ENCODE measurements at regions not wholly inside any gene's neighbourhood (a gene's known extent, or its start where the extent isn't known, plus 50 kb on each side); places are given as distances from the start of the nearest gene placed in this dataset.

- no peak overlapping the region for H3K4me3 ChIP-seq
- H3K27ac ChIP-seq = no peak overlapping the region
Observed at GRCh38 chr13:99829593-99830239, 141.9 kb downstream of the ZIC5 start.

DNA sequence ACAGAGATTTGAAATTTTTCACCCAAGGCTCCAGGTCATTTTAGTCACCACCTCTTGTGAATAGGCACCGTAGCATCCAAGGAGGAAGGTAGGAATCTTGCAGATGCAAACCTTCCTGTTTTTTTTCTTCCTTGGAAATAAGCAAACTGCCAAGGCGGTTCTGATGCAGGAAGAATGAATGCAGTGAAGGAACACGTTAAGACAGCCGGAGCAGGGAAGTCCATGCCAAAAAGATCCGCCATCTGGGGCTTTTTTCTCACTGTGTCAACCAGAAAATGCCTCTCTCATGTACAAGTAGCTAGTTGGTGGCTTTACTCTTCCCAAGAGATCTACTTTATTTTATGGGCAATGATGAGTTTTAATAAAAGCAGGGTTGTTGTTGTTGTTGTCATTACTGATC is 142.4 kb downstream of the ZIC5 start:
- Histone ChIP-seq H3K4me3 (no peak overlapping the region), H3K27ac (no peak overlapping the region)

- H3K4me3 ChIP-seq = no peak overlapping the region
- H3K27ac ChIP-seq = no peak overlapping the region
Observed at GRCh38 chr13:99828735-99829134, 142.8 kb downstream of the ZIC5 start.

- no peak overlapping the region for H3K27ac ChIP-seq
Observed at GRCh38 chr13:99828123-99828522, 143.4 kb downstream of the ZIC5 start.

DNA sequence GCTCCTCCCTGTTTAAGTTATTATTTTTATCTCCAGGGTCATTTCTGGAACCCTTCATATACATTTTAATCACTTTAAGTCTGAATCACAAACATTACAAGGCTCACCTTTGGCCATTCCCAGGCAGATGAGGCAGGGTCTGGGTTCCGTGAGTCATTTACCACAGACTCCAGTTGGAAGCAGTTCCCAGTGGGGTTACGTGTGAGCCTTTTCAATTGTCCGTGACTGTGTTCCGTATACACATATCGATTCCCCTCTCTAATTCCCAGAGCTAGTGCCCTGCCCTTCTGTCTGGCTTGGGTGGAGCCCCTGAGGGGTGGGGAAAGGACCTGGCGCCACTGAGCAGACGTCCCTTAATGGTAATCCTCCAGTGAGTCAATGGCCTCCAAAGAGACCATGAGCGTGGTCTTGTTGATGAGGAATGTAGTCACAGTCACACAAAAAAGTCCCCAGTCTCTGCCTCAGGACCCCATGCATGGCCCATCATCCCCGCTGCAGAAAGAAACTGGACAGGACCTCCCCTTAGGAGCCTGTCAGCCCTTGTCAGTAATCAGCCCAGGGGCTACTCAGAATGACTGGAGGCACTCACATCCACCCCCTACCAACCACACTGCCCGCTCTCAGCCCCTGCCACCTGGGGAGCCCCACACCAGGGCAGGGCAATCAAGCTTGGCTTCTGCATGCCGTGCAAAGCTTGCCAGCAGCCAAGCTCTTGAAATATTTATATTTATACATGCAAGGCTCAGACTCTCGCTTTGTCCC is 144.4 kb downstream of the ZIC5 start:
- H3K4me3 ChIP-seq = no peak overlapping the region
- no peak overlapping the region for H3K27ac ChIP-seq

More at GRCh38 chr13:99828123-99828522, 143.4 kb downstream of the ZIC5 start:
- no peak overlapping the region for H3K4me3 ChIP-seq

GRCh38 chr13:99823961-99824360 is 147.6 kb downstream of the ZIC5 start:
- Histone ChIP-seq H3K4me3 (no peak overlapping the region), H3K27ac (no peak overlapping the region)

DNA sequence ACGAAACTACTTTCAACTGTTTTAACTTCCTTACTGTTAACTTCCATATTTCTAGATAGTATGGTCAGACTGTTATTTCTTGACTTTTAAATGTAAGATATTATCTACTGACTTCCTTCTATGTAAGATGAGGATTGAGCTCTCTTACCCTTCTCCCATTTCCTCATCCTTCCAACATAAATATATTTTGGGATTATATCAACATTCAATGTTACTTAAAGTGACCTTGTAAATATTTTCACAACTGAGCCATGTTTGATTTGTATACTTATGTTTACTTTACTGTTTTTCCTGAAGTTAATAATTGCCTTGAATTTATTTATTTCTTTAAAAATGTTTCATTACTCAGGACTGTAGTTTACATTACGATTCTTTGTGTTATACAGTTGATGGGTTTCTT is 148.7 kb downstream of the ZIC5 start:
- no peak overlapping the region for H3K27ac ChIP-seq
- H3K4me3 ChIP-seq = no peak overlapping the region

GRCh38 chr13:99821741-99822140 is 149.8 kb downstream of the ZIC5 start:
- H3K4me3 ChIP-seq = no peak overlapping the region

DNA sequence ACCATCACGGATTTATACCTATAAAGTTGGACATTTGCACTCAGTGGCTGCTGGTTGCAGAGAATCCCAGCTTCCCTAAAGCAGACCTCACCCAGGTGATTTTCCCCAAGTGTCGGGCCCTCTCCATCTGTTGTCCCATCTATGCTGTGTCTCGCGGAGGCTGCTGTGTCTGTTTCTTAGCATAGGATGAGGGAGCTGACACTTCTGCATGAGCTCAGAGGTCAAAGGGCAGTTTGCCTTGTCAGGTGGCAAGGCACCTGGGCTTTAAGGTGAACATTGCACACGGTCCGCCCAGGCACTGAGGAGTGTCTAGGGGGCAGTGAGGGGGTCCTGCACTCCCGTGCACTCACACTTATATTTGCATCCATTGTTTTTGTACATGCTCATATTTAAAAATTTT is 151.6 kb downstream of the ZIC5 start:
- no peak overlapping the region for H3K4me3 ChIP-seq
- H3K27ac ChIP-seq = no peak overlapping the region

More at GRCh38 chr13:99821741-99822140, 149.8 kb downstream of the ZIC5 start:
- no peak overlapping the region for H3K27ac ChIP-seq

DNA sequence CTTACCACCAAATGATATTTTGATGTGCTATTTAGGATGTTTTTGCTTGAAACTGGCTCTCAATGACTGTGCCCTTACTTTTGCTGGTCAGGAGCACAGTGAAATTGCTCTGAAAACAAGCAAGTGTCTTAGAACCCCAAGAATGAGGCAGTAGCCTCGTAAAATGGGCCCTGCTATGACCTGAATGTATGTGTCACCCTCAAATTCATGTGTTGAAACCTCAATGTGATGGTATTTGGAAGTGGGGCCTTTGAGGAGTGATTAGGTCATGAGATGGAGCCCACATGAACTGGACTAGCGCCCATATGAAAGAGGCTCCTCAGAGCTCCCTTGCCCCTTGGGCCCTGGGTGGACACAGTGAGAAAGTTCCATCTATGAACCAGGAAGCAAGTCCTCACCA is 155.2 kb downstream of the ZIC5 start:
- Histone ChIP-seq H3K27ac (no peak overlapping the region), H3K4me3 (no peak overlapping the region)

GRCh38 chr13:99813336-99814095 is 158.1 kb downstream of the ZIC5 start:
- Histone ChIP-seq H3K27ac (no peak overlapping the region), H3K4me3 (no peak overlapping the region)

DNA sequence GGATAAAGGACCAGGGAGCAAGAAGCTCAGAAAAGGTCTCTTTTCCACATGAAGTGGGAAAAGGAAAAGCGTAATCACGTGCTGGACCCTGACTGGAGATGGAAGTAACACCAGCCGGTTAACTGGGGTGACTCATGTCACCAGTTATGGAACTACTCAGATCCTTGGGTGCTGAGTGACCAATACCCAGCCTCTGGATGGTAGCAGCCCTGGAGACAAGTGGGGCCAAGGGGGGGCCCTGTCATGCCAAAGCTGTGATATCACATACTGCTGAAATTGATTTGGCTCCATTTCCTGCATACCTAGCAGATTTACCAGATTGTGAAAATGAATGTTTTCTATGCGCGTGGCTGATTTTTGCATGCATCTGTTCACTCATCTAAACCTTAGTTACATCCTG is 158.9 kb downstream of the ZIC5 start:
- no peak overlapping the region for H3K27ac ChIP-seq
- H3K4me3 ChIP-seq = no peak overlapping the region

DNA sequence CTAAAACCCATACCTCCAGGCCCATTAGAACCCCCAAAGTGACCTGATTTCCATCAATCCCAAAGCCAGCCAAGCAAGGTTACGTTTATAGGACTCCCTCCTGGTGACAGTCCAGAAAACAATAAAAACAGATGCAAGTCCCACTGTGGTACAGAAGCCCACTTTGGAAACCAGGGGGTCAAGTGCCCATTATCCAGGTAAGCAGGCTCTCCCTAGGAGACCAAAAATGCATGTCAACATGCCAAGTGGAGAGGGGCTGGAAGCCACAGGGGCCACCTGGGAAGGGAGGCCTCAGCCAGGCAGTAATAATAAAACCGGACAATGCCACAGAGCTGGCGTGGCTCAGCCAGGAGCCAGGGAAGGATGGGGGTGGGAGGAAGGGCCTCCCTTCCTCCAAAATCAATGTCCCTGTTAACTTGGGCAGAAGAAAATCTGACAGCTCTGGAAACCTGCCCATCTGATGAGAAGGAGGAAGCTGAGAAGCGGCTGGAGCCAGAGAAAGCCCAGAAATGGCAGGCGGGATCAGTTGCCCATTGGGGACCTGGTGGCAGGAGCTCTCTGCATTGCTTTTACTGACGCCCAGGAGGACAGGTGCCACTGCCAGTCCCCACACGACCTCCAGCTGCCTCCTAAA is 160.4 kb downstream of the ZIC5 start:
- Histone ChIP-seq H3K27ac (no peak overlapping the region), H3K4me3 (no peak overlapping the region)

GRCh38 chr13:99809926-99810325 is 161.6 kb downstream of the ZIC5 start:
- no peak overlapping the region for H3K4me3 ChIP-seq
- no peak overlapping the region for H3K27ac ChIP-seq

DNA sequence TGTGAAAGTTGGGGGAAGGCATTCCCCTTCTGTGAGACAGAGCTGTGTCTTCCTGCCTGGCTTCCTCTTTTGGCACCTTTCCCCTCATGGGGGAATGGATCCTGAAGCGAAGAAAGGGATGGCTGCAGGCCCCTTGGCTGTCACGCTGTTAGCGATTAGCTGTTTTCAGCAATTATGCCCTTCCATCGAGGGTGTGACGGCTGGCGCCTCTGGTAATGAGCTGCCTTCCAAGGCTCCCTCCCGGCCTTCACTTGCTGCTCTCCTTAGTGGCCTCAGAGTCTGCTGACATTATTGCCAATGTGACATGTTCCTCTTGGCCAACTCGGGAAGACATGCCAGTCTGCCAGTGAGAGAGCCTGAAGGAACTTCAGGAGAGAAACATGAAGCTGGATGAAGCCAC is 162.1 kb downstream of the ZIC5 start:
- H3K4me3 ChIP-seq = no peak overlapping the region
- H3K27ac ChIP-seq = no peak overlapping the region

DNA sequence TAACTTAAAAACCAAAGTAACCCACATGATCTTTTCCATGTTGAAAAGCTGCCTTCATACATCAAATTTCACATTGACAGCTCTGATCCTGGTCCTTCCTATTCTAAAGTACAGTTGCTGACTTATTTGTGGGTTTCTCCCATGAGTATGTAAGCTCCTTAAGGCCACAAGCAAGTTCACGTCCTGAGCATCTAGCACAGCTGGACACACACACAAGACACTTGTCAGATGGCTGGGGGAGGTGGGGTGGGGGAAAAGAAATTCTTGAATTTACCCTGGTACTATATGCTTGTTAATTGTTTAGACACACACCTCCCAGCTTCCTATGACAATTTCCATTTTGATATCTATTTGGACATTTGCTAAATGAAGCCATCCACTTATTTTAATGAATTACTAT is 162.8 kb downstream of the ZIC5 start:
- H3K27ac ChIP-seq = no peak overlapping the region
- H3K4me3 ChIP-seq = no peak overlapping the region

GRCh38 chr13:99806671-99807070 is 164.9 kb downstream of the ZIC5 start:
- H3K4me3 ChIP-seq = no peak overlapping the region
- no peak overlapping the region for H3K27ac ChIP-seq

DNA sequence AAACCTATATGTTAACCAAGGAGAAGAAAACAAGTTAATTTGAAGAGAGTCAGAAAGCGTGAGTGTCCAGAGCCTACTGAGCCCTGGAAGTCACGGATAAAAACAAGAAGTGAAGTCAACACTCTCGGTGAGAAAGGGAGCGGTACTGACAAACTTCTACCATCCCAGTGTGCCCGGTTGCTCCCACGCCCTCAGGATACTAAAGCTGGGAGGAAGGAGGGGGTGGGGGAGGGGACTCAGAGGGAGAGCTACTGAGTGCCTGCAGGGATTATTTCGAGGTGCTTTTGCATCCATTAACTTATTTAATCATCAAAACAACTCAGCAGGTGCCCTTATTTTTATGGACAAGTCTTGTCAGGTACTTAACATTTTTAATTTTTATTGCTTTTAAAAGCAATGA is 166.2 kb downstream of the ZIC5 start:
- no peak overlapping the region for H3K27ac ChIP-seq
- H3K4me3 ChIP-seq = no peak overlapping the region

DNA sequence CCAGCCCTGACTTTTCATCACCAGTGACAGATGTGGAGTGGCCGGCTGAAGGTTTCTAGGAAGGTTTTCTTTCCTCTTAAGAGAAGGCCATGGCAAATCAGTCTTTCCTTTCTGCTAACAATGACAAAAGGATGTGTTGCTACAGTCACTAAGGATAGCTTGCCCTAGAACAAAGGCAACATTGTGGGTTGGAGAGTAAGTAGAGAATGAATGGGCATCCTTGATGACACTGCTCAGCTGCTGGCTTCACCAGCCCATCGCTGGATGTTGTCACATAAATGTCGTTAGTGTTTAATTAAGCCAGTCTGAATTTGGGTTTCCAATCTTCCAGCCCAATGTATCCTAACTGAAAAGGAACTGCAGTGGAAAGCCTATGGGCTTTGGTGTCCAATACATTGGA is 168.4 kb downstream of the ZIC5 start:
- no peak overlapping the region for H3K4me3 ChIP-seq
- H3K27ac ChIP-seq = no peak overlapping the region

DNA sequence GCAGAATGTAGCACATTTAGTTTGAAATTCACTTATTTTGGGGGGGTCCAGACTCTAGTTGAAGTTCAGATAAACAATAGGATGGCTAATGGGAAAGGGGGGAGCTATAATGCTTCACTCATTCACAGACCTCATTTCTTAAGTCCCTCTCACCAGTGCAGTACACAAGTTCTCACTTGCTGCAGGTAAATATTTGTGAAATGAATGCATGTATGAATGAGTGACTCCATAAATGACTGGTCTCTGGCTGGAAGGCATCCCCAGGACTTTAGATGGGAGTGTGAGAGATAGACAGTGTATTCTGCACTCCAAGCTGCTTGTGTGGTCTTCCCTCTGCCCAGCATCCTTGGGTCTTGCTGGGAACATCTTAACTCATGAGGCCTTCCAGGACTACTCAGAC is 169.2 kb downstream of the ZIC5 start:
- Histone ChIP-seq H3K4me3 (no peak overlapping the region), H3K27ac (no peak overlapping the region)

All from skin epidermis (tissue), 12 donors.